Globus pallidus (tissue), 1 donor: ENCODE measurements at regions not wholly inside any gene's neighbourhood (a gene's known extent, or its start where the extent isn't known, plus 50 kb on each side); places are given as distances from the start of the nearest gene placed in this dataset.

Source experiments
- DNase-seq: peaks from one replicate; pipeline ENCODE4 v3.0.0-alpha.2; 2015; ENCODE audit warnings: low spot score

DNA sequence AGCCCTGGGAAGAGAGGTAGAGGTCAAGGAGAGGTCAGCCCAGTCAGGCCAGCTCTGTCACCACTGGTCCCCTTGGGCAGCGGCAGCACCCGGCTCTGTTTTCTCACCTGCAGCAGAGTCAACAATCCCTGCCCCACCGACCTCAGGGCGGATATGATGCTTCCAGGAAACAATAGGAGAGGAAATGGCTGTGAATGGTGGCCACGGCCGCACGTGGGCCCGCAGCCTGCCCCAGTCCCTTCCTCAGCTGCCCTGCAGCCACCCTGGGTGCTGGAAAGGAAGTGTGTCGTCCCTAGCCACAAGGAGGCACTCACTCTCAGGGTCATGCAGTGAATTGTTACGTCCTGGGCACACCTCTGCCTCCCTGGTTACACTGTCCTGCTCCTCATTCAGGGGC, 92.5 kb upstream of the ENPP6 start:
- no peak for DNase-seq

DNA sequence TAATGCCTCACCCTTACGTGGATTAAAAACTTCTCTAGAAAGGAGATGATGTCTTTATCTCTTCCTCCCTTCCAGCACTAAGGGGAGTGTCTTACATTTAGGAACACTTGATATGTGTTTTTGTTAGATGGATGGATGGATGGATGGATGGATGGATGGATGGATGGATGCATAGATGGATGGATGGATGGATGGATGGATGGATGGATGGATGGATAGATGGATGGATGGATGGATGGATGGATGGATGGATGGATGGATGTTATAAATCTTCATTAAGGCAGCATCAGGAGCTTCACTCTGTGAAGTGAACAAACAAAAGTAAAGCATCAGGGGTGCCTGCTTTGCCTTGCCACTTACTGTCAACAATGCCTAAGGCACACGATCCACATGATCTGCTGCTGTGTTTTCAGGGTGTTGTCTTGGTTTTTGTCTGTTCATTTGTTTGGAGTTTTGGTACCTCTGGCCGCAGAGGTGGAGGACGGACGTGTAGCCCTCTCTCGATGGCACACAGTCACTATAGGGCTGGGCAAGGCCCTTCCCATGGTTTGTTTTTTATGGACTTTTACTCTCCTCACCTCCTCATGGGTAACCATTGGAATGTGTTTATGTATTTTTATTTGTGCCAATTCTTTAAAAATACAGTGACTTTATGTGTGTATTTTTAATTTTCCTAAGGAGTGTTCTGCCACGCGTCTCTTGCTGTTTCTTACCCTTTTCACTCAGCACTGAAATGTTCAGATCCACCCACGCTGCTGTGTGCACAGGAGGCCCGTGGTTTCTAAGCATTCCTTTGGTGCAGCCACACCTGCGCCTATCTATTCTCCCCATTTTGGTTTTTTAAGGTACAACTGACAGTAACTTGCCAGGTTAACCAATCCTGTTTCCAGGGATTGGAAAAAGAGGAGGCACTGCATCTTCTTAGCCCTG, 91.8 kb upstream of the ENPP6 start:
- no peak for DNase-seq

DNA sequence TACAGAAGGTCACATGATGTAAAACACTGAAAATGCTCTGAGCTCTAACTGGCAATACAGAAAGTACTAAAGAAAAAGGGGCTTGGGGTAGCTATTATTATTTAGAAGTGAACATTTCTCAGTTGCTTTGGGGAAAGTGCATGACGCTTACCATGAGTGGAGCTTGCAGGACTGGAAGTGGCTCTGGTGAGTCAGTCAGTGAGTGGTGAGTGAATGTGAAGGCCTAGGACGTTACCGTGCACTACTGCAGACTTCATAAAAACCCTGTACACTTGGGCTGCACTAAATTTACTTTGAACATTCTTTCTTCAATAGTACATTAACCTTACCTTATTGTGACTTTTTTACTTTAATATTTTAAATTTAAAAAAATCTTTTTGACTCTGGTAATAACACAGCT, 89.3 kb upstream of the ENPP6 start:
- DNase-seq = no peak

DNA sequence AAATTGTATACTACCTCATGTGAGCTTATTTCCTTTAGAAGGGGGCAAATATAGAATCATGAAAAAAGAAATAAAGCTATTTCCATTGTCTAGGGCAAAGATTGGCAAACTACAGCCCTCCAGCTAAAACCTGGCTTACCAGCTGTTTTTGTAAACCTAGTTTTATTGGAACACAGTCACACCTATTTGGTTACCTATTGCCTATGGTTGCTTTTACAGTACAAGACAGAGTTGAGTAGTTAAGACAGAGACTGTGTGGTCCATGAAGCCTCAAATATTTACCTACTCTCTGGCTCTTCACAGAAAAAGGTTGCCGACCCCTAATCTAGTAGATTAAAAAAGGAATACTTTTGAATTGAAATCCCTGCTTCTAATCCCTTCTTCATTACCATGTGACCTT, 88.8 kb upstream of the ENPP6 start:
- DNase-seq = no peak

DNA sequence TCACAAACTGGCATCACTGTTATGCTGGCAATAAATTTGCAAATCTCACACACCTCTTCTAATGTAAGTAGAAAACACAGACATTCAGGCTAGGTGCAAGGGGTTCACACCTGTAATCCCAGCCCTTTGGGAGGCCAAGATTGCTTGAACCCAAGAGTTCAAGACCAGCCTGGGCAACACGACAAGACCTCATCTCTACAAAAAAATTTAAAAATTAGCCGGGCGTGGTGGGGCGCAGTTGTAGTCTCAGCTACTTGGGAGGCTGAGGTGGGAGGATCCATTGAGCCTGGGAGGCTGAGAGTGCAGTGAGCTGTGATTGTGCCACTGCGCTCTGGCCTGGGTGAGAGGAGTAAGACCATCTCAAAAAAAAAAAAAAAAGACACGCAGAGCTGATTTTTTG, 83.1 kb upstream of the ENPP6 start:
- no peak for DNase-seq

DNA sequence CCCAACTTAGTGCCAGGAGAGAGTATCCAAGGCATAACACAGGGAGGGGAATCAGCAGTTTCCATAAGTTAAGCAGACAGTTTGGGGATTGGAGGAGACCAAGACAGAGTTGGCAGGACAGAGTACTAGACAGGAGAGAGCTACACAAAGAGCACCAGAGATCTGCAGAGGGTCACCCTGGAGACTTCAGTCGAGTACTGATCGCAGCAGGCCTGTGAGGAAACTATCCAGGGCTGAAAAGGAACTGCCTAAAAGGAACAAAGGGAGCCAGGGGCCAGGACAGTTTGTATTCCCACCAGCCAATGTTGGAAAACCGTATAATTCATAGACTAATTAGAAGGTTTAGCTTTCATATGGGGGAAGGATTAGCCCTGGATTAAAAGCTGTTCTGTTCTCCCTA, 80.6 kb upstream of the ENPP6 start:
- DNase-seq = no peak

DNA sequence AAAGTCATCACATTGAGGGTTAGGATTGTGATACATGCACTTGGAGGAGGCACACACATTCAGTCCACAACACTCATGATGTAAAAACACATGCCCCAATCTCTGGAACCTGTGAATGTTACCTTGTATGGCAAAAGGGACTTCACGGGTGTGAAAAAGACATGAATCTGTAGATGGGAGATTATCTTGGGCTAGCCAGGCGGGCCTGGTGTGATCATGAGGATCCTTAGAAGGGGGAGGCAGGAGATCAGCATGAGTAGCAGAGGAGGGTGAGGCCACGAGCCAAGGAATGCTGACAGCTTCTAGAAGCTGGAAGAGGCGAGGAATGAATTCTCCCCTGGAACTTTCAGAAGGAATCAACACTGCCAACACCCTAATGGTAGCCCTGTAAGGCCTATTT, 77.5 kb upstream of the ENPP6 start:
- DNase-seq = no peak

DNA sequence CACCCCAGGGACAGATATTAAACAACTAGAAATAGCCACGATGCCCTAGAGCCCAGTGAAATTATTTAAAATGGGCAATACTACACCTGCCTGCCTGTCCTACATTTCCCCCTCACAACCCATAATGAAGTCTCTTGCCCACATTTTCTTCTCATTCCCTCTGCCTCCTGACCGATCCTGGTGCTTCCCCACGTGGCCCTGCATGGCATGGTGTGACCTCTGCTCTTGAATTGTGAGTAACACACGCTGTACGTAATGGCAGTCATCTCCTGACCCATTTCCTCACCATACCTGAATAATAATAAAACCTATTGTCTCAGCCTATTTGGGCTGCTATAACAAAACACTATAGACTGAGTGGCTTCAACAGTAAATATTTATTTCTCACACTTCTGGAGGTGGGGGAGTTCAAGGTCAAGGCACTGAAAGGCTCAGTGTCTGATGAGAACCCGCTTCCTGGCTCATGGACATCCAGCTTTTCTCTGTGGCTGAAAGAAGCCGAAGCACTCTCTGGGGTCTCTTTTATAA, 77.0 kb upstream of the ENPP6 start:
- DNase-seq = no peak

DNA sequence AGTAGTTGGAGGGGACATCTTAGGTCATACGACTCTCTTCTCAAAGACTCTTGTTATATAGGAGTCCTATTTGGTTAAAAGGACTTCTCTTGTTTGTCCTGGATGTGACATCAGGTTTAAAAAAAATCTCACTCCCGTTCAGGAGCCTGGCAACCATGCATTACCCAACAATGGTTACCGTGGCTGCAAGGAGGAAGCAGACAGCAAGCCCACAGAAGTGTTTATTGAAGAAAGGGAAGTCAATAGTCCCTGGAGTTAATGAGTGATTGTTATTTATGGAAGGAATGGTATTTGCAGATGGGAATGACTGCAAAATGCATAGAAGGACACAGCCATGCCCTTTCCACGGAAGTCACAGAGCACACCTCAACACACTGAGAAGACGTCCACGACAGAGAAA, 75.9 kb upstream of the ENPP6 start:
- DNase-seq = no peak

DNA sequence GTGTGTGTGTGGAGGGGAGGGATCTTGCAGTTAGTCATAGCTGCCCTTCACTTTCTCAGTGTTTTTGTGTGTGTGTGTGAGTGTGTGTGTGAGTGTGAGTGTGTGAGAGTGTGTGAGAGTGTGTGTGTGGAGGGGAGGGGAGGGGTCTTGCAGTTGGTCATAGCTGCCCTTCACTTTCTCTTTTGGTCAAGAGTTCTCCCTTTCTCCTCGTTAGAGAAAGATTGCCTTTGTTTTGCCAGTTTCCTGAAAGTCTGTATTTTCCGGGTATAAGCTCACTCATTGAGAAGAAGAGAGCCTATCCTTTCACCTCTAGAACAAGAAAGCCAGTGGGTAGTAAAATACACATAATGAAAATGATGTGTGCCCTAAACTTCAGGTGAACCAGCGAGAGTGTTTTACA, 75.2 kb upstream of the ENPP6 start:
- no peak for DNase-seq

DNA sequence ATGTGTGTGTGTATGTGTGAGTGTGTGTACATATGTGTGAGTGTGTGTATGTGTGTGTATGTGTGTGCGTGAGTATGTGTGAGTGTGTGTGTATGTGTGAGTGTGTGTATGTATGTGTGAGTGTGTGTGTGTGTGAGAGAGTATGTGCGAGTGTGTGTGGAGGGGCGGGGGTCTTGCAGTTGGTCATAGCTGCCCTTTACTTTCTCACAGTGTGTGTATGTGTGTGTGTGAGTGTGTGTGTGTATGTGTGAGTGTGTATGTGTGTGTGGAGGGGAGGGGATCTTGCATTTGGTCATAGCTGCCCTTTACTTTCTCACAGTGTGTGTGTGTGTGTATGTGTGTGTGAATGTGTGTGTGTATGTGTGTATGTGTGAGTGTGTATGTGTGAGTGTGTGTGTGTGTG, 74.8 kb upstream of the ENPP6 start:
- no peak for DNase-seq

DNA sequence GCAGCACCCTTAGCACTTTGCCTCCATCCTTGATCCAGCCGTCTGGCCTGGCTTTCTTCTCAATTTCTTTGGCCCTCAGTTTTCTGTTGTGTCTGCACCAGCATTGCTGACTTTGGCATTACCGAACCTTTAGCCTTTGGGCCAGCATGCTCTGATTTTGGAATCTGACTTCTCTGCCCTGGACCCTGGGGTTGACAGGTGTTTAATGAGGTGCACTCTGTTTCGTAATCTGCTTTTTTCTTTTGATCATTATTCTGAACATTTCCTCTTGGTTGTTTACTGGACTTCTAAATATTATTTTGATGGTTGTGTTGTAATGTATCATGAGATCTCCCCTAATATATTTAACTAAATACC, 71.5 kb upstream of the ENPP6 start:
- no peak for DNase-seq

DNA sequence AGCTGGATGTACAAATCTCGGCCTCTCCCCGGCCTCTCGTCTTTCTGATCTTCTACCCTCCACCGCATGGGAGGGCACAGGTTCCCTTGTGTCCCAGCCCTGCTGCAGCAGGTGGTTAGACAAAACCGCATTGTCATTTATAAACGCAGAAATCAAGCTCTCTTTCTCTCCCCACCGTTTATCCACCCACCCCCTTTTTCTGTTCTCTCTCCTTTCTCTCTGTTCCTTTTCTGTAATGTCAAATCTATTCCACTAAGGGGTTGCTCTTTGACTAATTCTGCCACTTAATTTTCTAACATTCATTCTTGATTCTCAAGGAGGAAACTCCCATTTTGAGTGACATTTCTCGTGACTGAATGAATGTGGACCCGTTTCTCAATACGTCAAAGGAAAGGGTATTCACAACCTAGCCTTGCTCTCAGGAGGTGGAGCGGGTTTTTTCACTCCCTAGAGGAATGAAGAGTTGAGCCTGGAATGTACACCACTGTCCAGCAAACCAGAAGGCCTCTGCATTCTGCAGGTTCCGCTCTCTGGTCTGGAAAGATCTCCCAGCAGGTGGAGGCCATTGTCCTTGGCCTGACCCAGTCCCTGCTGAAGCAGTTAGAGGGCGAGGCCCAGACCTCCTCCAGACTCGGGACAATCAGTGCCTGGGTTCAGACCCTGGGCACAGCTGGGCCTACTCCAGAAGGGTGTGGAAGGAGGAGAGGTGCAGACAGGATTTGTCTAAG, 70.9 kb upstream of the ENPP6 start:
- no peak for DNase-seq

DNA sequence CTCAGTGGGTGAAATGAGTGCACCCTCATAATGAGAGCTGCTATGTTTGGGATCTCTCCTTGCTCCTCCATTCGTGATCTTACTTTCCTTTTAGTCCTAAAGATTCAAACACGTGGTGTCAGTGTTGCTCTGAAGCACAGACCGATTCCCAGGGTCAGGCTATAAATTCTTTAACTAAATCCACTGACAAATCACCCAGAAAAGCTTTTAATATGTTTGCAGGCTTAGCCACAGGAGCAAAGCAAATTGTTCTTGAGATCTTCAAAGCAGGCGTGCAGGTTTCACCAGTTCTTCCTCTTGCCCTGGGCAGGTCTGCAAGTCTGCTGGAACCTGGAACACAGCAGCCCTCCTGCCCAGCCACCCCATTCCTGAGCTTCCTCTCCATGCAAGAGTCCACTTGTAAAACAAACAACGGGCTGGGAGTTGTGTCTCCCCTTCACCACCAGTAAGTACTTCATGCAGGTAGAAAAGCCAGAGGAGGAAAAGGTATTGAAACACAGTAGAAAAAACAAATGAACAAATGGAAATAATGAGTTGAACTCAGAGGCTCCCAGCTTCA, 70.1 kb upstream of the ENPP6 start:
- DNase-seq = peak; percentile 67

DNA sequence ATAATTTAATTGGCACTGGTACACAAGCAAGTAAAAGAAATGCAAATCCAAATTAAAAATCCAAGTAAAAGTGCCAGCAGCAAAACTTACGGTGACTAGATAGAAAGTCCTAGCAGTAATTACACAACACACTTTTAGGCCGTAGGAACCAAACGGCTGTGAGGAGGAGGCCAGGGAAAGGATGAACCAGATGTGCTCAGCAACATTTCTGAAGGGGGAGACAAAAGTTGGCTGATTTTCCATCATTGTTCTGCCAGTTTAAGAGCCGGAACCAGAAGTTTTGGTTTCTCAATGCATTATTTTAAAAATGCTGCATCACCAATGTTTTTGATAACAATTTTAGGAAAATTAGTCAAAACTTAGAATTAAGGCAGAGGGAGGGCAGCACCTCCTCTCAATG, 68.7 kb upstream of the ENPP6 start:
- DNase-seq = no peak

DNA sequence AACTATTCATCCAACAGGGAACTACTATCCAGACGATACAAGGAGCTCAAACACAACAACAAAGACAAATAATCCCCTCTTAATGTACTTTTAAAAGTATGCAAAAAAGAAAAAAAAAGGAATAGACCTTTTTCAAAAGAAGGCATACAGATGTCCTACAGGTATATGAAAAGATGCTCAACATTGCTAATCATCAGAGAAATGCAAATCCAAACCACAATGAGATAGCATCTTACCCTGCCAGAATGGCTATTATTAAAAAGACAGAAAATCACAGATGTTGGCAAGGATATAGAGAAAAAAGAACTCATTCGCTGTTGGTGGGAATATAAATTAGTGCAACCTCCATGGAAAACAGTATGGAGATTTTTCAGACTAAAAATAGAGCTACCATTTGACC, 67.1 kb upstream of the ENPP6 start:
- no peak for DNase-seq

DNA sequence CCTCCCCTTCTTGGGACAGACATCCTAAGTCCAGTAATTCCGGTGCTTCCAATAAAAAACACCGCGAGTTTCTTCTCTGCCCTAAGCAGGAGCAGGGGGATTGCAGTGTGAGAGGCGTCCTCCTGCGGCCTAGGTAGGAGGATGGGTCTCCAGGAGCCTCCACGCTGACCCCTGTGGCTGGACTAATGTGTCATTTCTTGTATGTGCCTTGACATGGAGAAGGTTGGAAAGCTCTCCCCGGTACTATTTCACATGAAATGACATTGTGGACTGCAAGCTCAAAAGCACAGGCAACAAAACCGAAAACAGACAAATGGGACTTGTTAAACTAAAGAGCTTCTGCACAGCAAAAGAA, 66.6 kb upstream of the ENPP6 start:
- DNase-seq = no peak

DNA sequence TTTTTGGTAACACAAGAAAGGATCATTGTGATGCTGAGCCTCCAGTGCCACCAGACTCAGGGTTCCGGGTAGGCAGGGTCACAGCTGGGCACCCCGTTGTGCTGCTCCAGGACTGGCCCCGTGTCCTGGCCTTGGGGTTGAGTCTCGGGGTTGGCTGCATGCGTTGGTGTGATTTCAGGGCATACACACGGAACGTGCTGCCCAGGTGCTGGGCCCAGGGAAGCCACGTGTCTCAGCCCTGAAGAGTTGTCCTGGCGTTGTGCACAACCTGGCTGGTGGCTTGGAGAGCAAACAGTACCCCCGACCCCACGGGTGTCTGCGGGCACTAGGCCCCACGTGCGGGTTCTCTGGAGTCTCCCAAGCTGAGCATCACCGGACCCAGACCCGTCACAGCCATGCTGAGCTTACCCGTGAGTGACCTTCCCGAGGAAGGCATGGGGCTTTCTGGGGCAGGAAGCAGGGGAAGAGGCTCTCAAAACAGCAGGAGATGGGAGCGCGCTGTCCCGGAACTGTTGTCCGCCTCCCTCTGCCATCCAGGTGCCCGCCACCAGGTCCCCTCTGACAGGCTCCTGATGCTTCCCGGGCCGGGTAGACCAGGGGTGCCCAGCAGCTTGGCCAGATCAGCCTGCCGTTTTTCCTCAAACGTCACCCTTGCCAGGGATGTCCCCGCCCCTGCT, 66.1 kb upstream of the ENPP6 start:
- peak; percentile 82 for DNase-seq

DNA sequence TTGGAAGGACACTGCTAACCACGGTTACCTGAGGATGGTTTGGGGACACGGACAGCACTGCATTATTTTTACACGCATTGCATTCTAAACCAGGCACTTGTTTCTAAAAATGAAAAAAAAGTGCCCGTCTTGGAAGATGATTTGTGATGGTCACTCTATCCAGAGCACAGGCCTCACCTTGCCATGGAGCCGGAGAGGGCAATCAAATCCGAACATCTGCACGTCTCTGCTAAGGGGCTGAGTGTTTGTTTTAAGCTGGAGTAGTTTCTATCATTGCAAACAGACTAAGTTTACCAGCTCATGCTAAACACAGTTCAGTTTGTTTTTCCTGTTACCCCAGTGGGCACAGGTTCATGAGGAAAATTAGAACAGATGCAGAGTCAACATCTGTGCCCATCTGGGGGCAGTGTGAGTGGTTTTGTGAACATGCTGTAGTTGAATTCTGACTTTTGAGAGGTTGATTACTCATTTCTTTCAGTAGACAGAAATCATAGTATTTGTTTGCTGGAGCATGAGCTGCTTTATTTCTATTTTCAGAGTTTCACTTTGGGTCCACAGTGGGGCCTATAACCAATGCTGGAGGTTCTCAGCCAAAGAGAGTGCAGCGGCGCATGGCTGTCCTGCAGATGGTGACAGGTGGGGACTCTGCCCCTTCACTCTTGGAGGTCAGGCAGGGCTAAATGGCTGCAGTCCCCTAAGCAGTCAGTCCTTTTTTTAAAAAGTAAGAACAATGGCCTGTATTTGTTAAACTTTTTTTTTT, 65.4 kb upstream of the ENPP6 start:
- DNase-seq = no peak

DNA sequence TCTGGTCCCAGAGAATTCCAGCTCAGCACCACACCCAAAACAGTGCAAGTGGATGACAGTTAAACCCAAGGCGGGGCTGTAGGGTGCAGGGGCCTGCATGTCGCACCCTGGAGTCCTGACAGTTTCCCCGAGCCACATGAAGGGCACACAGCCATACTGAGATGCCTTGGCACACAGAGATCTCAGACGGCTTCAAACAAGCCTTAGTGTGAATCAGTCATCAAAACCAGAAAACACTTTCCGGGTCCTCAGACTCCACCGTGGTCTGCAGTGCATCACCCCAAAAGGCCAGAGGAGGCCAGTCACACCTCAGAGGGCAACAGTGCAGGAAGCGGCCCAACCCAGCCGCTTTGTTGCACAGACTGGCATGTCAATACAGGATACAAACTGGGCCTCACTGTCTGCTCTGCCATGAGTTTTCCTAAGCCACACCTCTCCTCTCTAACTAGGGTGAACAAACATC, 64.6 kb upstream of the ENPP6 start:
- DNase-seq = peak; percentile 41

DNA sequence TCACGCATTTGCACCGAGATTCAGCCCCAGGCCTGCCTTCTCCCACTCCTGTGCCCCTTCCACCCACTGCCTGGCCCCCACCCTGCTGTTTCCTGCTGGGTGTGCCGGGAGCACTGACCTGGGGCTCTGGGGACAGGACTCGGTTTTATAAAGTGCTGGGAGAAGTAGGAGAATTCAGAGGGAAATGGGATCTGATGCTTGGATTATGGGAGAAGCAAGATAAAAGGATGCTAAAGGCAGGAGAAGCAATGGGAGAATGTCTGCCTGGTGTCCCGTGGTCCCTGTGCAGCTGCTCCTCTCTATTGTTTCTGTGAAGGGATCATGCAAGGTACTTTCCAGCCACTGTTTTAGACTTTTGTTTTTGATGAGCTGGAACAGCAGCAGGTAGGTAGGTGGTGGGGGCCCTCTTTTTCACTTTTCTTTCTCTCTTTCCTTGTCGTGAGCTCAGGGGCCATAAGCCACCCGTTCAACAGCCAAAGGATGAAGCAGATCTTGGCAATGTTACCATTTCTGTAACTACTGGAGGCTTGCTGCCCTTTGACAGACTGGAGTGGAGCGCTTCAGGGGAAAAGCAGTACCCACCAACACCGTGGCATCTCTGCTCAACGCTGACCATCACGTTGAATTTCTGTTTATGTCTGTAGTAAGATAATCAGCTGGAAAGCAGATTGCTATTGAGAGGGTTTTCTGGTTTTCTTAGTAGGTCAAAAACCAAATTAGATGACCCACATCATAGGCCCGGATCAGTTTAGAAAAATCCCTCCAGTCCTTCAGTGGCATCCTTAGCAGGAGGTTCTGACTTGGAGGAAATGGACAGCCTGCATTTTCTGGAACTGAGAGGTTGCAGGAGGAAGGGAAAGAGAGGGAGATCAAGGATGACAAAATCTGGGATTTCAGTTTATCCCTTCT, 63.8 kb upstream of the ENPP6 start:
- no peak for DNase-seq
